Fibroblast of mammary gland (primary cell): ENCODE measurements at regions not wholly inside any gene's neighbourhood (a gene's known extent, or its start where the extent isn't known, plus 50 kb on each side); places are given as distances from the start of the nearest gene placed in this dataset.

ENCODE experiments used
- DNase-seq: peaks from one replicate; pipeline ENCODE4 v3.0.0-alpha.2; 2010; ENCODE audit warnings: low read depth
- H3K4me3 ChIP-seq: 2 replicates; pipeline ENCODE4 v1.5.1; 2011; ENCODE audit warnings: low read depth, mild to moderate bottlenecking, low read length, moderate library complexity; ENCODE audit not compliant: control insufficient read depth
- CTCF ChIP-seq: conservative IDR thresholded peaks from 2 replicates; pipeline ENCODE4 v1.5.1; 2011; ENCODE audit warnings: low read depth, low read length, inconsistent platforms; ENCODE audit not compliant: control insufficient read depth, insufficient read depth

GRCh38 chr21:19010996-19011395, 607.4 kb upstream of the TMPRSS15 start:
- no peak for DNase-seq
- no peak for TF ChIP-seq CTCF
- H3K4me3 ChIP-seq = no peak overlapping the region

GRCh38 chr21:19011451-19011850, 607.9 kb upstream of the TMPRSS15 start:
- DNase-seq = no peak
- no peak overlapping the region for H3K4me3 ChIP-seq
- no peak for TF ChIP-seq CTCF

- no peak for TF ChIP-seq CTCF
- H3K4me3 ChIP-seq = no peak overlapping the region
- DNase-seq = no peak
Observed at GRCh38 chr21:19013916-19014315, 610.3 kb upstream of the TMPRSS15 start.

- DNase-seq = no peak
- TF ChIP-seq CTCF = no peak
- H3K4me3 ChIP-seq = no peak overlapping the region
Observed at GRCh38 chr21:19018529-19018928, 614.9 kb upstream of the TMPRSS15 start.

GRCh38 chr21:19022978-19023377, 619.4 kb upstream of the TMPRSS15 start:
- DNase-seq = no peak

GRCh38 chr21:19026911-19027310, 623.3 kb upstream of the TMPRSS15 start:
- no peak for DNase-seq
- TF ChIP-seq CTCF = no peak

More at GRCh38 chr21:19022978-19023377, 619.4 kb upstream of the TMPRSS15 start:
- no peak overlapping the region for H3K4me3 ChIP-seq
- TF ChIP-seq CTCF = no peak

GRCh38 chr21:19029816-19030215, 626.2 kb upstream of the TMPRSS15 start:
- no peak overlapping the region for H3K4me3 ChIP-seq
- DNase-seq = no peak
- TF ChIP-seq CTCF = no peak

More at GRCh38 chr21:19026911-19027310, 623.3 kb upstream of the TMPRSS15 start:
- no peak overlapping the region for H3K4me3 ChIP-seq
